HG02981 (cell line): ENCODE measurements at regions not wholly inside any gene's neighbourhood (a gene's known extent, or its start where the extent isn't known, plus 50 kb on each side); places are given as distances from the start of the nearest gene placed in this dataset.

ENCODE experiments used
- ATAC-seq: cut with Tn5 transposase; IDR thresholded peaks from one replicate; pipeline ENCODE4 v1.9.1; 2021; ENCODE audit warnings: mild to moderate bottlenecking, moderate library complexity; ENCODE audit not compliant: unreplicated experiment

DNA sequence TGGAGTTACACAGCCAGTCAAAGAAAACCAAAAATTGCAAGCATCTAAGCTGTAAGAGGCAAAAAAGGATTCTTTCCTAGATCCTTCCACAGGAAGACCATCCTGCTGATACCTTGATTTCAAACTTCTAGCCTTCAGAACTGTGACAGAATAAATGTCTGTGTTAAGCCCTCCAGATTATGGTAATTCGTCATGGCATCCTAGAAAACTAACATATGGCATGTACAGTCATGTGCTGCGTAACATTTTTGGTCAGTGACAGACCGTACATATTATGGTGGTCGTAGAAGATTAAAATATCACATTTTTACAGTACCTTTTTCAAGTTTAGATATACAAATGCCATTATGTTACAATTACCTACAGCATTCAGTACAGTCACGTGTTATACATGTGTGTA is 660.9 kb upstream of the LMO3 start:
- ATAC-seq: no peak

DNA sequence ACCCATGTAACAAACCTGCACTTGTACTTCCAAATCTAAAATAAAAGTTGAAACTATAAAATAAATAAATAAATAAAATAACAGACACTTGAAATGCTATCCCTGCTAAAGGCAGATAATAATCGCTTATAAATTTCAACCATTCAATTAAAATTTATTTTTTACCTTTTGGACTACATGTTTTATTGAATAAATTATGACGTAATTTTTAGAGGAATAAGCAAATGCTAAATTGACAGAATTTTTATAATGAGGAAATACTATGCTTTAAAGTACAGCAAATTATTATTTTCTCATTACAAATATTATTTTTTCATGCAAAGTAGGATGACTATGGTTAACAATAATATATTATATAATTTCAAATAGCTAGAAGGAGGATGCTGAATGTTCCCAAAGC is 658.6 kb upstream of the LMO3 start:
- ATAC-seq: no peak

DNA sequence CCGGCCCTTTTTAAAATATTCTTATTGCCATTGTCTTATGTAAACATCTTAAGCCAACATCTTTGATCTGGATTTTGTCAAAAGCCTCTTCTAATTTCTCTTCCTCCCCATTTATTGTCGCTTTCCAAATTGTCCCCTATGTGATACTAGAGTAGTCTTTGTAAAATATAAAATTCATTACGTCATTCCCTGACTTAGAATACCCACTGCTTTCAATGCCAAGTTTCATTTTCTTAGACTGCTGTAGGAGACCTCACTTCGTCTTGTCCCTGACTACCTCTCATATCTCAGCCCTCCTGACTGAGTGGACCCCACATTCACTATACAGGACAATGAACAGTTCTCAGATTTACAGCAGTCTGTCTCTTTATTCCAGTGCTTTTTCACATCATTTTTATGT is 633.9 kb upstream of the LMO3 start:
- ATAC-seq: no peak

DNA sequence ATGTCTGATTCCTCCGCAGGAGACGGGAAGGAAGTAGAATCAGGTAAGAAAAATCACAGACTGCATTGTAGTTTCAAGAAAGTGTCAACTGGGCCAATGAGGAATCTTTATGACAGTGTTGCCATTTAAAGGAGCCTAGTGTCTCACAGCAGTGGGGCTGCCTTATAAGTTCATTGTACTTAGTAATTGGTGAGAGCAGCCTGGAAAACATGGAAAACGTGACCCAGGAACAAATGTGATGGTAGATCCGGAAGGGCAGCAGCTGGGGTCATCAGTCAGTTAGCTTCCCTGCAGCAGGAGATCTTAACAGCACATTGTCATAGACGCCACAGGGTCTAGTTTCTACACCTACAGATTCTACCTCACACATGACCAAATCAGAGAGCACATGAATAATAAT is 630.0 kb upstream of the LMO3 start:
- no peak for ATAC-seq

DNA sequence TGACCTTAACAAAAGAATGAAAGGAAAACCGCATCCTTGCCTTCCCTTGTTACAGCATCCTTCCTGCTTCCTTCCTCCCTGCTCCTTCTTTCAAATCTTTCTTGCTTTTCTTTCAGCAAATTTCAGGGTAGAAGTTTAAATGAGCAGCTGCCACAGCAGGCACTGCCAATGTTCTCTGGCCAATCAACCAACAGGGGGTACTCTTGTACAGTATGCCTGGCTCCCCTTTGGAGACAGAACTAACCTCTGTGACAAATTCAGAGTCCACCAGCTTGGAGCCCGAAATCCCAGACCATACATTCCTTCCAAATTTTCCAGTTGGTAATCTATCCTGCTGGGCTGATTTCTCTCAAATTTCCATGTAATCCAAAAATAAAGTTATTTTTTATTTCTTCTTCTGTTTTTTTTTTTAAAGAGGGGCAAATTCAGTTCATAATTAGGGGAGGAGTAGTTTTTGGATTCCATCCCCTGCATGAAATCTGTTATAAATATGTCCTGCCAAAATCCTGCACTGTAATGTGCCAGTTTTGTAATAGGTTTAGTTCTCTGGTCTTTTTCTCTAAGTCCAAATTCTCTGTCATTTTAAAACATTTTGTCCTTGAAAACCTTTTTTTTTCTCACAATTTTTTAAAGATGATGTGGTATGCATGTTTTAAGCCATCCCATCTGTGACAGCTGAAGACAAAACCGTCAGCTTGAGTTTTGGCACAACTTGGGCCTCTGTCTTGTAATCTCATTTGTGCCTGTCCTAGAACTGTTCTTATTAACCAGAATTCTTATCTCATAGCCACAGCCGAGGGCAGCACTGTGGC is 610.0 kb upstream of the LMO3 start:
- no peak for ATAC-seq

DNA sequence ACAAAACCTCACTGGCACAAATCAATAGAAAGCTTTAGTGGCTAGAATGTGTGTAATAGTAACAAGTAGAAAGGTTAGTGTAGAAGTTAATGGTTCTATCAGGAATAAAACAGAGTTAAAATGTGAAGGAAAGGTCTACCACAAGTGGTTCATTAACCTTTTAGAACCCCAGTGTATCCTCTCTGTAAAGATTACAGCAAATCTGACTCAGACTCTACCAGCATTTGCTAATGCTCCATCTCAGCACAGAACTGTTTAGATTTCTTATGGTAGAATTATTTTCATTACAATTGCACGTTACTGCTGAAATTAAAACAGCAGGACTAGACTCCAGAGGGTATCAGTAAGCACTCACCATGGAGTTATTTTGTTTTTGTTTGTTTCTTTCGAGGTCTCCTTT is 609.0 kb upstream of the LMO3 start:
- ATAC-seq: peak; percentile 59

DNA sequence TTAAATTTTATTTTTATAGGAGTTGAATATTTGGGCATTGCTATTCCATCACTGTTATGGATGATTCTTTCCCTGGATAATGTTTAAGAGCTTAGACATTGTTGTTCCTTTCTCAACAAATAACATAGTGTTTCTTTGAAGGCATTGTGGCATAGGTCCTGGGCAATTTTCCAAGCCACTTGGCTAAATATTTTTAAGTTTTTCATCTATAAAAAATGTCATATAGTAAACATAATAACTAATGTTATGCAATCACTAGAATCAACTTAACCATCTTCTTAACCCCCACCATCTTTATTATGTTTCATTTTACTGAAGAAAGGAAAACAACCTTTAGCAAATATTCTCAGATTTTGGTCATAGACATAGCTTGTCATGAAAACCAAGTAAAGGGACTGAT is 600.6 kb upstream of the LMO3 start:
- ATAC-seq: no peak

DNA sequence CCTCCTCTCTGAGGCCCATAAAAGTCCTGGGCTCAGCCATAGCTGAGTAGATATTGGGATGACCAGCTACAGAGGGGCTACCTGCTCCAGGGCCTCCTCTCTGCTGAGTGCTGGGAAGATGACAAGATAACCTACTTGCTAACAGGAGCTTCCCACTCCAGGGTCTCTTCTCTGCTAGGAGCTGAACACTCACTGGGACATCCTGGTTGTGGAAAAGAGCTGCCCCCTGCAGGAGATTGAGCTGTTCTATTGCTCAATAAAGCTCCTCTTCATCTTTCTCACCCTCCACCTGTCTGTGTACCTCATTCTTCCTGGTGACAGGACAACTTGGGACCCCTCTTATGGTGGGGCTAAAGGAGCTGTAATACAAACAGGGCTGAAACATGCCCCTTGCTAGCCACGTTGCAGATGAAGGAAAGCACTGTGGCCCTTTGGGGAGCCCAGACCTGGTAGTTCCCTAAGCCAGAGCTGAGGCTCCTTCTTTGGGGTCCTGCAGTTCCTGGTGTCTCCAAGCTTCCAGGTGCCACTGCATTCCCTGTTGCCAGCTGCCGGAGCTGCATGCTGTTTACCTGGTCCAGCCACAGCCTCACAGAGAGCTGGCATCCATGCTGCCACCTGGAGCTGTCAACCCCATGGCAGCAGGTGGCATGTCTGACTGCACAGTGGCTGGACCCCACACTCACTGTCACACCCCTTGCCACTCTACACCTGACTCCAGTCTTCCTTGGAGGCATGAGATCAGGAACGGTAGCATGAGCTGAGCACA is 598.5 kb upstream of the LMO3 start:
- no peak for ATAC-seq

DNA sequence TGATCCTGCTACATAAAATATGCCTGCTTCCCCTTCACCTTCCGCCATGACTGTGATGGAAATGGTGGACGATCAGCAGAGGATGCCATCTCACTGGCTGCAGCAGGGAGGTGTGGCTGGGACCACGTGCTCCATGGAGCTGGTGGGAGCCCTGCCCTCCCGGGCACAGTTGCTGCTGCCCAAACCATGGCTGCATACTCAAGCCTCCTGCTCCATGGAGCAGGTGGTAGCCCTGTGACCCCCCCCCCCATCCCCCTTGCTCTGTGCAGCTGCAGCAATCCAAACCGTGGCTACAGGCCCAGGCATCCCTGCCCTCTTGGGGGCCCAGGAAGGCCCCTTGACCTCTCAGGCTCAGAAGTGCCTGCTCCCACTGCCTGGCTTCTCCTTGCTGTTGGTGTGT is 597.5 kb upstream of the LMO3 start:
- ATAC-seq: no peak

DNA sequence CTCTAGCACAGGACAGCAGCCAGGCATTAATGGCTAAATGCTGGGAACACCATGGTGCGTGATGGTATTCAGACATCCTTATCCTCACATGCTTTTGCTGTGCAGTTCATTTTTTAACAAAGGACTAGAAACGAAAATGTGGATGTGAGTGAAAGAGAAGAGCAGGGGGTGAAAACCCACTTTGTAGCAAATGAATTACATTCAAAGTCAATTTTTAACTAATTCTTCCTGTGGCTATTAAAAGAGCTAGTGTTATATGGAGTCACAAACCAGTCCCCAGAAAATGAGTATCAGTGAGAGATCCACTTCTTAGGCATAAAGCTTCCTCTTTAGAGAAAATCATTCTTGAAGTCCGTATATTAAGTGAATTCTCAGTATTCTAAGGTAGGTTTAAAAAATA is 592.0 kb upstream of the LMO3 start:
- no peak for ATAC-seq

DNA sequence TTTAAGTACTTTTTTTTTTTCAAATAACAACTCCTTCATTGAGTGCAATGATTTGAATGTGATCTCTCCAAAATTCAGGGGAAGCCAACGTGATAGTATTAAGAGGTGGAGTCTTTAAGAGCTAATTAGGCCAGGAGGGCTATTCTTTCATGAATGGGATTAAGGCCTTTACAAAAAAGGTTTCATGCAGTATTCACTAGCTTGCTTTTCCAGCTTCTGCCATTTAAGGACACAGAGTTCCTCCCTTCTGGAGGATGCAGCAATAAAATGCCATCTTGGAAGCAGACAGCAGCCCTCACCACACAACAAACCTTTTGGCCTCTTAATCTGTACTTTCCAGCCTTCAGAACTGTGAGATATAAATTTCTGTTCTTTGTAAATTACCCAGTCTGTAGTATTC is 586.8 kb upstream of the LMO3 start:
- no peak for ATAC-seq

DNA sequence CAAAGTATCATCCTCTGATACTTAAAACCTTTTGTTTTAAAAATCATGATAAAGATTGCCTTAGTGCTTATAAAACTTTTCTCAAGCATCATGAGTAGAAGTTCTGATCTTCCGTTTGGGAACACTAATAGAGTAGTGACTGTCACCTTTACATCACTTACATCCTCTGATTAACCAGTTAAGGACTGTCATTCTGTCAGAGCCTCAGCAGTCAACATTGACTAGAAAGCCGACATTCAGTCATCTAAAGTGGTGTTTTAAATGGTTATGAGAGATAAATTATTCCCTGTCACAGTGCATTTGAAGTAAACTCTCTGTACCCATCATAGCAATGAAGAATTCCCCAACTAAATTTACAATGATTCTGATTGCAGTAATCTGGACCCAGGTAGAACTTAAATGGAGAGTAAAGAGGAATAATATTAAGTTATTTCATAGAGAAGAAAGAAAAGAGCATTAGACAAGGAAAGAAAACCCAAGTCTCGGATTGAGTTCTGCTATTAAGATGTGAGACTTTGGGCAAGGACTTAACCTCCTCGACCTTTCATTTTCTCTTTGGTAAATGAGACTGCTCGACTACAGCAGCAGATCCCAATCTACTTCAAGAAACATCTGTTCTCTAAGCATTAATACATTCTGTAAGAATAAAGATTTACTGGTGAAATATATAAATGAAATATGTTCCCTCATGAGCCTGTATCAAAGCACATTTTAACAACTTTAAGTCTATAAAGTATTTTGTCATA is 563.9 kb upstream of the LMO3 start:
- ATAC-seq: no peak

DNA sequence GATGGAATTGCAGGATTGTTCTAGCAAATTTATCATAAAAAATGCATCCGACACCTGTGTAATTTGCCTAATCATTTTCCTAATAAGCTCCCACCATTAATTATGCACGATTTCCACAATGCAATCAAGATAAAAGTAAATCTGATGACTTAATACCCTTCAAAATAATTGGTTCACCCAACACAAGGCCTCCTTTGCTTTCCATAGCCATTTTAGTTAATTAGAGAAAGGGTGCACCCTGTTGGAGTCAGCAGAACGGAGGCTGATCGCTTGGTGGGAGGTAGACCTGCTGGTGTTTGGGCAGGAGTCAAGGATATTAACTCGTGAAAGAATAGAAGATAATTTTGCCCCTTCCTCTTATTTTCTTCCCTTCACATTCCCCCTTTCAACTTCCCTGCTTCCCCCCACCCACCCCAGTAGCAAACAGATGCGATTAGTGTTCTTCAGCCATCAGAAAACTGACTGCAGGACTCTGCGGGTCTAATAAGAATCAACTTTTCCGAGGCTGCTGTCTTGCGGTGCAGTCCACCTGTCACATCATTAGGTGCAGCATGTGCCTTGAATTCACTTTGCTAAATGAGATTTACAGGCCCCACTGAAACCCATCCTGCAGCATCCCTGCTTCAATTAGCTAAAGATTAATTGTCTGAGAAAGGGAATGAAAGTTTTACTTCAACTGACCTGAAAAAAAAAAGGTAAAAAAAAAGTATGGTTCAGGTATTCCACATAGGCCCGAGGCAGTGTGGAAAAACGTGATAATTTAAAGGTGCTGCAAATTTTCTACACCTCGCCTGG is 553.7 kb upstream of the LMO3 start:
- no peak for ATAC-seq

DNA sequence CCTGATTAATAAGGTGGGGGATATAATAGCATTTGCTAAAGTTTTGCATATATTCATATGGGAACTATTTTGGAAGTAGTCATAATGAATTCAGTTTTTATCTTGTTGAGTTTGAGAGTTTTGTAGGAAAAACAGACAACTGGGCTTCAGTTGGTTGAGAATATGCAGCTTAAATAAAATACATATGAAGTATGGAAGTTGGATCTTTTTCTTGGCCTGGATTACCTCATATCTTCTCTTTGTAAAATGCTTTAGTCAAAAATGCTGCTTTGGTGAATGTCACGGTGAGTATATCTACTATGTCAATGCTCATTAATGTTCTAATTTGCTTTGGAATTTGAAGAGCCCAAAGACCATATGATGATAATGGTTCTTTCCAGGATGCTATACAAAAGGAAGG is 552.2 kb upstream of the LMO3 start:
- no peak for ATAC-seq

DNA sequence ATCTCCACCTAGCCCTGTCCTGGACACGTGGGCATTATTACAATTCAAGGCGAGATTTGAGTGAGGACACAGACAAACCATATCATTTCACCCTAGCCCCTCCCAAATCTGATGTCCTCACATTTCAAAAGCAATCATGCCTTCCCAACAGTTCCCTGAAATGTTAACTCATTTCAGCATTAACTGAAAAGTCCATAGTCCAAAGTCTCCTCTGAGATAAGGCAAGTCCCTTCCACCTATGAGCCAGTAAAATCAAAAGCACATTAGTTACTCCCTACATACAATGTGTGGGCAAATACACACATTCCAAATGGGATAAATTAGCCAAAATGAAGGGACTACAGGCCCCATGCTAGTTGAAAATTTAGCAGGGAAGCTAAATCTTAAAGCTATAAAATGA is 546.0 kb upstream of the LMO3 start:
- no peak for ATAC-seq

DNA sequence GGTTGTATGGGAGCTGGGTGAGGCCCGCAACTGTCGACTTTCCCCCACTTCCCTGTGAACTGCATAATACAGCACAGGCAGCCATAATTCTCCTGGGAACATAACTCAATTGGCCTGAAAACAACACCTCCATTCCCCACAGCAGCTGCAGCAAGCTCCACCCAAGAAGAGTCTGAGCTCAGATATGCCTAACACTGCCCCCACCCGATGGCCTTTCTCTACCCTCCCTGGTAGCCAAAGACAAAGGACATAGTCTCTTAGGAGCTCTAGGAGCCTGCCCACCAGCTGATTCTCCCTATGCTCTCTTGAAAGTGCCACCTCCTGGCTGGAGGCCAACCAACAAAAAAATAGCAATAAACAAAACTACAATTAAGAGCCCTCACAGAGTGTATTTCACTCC is 542.7 kb upstream of the LMO3 start:
- no peak for ATAC-seq

DNA sequence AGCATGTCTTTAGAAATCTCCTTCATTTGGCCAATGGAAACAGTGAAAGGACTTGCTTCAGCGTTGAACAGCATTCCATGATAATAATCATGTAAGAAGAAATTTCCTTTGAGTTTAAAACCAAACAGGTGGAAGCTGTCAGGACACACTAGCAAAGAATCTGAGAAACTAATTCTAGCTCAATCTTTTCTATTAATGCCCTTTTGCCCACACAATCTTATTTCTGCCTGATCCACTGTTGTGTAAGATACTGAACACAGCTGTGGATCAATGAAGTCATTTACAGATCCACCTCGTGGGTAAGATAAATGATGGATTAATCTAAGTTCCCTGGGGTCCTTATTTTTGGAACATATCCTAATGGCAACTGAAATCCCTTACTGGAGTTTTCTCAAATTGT is 536.9 kb upstream of the LMO3 start:
- ATAC-seq: no peak

DNA sequence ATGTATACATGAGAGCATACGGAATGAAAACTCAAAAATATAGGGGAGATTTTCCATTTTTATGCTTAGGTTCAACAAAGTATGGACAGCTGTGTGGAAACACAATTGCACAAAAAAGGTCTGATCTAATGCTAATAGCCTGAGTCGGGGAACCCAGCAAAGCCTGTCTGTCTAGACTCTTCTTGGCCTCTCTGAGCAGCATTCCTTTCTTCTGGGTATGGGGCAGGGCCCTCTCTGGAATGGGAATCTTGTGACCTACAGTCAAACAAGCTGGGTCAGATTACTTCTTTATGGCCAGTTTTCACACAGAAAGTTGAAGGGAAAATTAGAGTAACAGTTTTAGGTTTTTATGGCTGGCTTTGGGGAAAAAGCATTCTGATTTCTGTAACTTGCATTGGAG is 534.0 kb upstream of the LMO3 start:
- no peak for ATAC-seq

DNA sequence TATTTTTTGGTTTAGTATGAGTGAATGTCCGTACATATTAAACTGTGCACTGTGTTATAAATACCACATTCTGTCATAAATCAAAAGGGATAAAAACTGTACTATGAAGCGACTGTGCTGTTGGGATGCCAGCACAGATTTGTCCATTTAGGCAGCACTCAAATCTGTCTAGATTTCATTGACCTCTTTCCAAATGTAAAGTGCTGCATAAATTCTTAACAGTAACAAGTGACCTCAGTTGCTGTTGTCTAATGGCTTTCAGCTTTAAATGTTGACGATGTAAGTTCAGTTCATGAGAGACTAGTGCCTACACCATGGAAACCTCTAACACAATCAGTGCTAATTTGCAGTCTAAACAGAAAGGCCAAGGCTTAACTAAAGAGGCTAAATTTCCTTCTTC is 531.4 kb upstream of the LMO3 start:
- ATAC-seq: no peak

DNA sequence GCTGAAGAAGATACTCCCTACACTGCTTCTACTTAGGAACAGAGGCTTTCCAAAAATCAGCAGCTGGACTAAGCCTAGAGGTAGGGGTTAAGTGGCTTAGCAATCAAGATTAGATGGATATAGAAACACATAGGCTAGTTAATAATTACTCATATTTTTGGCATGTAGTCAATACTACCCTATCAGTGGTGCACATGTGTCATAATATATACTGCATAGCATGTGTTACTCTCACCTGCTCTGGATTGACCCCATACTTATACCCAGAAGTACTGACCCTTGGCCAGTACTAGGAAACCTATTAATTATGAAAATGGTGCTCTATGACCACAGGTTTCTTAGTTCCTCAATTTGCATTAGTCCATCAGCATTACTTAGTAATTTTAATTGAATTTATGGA is 528.4 kb upstream of the LMO3 start:
- ATAC-seq: peak; percentile 64

DNA sequence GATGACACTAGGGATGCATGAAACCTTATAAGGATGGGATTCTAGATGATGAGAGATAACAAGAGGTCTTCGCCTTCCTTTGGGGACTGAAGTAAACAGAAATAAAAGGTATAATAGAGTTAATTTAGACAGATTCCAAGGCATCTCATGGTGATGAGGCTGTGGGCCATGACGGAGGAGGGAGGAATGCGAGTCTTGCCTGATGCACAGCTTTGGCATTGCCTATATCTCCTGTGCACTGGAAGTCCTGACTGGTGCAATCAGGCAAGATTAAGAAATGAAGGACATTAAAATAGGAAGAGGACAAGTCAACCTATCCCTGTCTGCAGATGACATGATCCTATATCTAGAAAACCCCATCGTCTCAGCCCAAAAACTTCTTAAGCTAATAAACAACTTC is 526.4 kb upstream of the LMO3 start:
- ATAC-seq: no peak
